AG09309 (cell line): ENCODE measurements at regions not wholly inside any gene's neighbourhood (a gene's known extent, or its start where the extent isn't known, plus 50 kb on each side); places are given as distances from the start of the nearest gene placed in this dataset.

ENCODE experiments used
- DNase-seq: peaks from one replicate; pipeline ENCODE4 v3.0.0-alpha.2; 2010; ENCODE audit warnings: low read depth
- H3K4me3 ChIP-seq: 2 replicates; pipeline ENCODE4 v1.5.1; 2011; ENCODE audit warnings: mild to moderate bottlenecking, low read depth, low read length, moderate library complexity; ENCODE audit not compliant: control insufficient read depth
- TF ChIP-seq, protein P1 (sequence below): IDR thresholded peaks from 2 replicates; pipeline ENCODE4 v1.5.1; 2011; ENCODE audit warnings: mild to moderate bottlenecking, low read depth, low read length, inconsistent platforms; ENCODE audit not compliant: insufficient read depth, control insufficient read depth; ENCODE audit errors: missing control alignments

DNA sequence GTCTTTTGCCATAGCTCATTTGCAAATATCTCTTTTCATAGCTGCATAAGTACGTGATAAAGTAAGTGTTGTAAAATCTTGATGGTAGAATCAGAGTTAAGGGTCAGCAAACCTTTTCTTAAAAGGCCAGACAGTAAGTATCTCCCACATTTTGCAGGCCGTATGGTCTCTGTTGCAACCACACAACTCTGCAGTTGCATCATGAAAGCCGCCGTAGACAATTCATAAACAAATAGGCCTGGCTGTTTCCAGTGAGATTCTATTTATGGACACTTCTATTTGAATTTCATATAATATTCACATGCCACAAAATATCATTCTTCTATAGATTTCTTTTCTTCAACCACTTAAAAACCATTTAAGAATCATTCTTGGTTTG, 248.5 kb downstream of the TLE3 start:
- H3K4me3 ChIP-seq: no peak overlapping the region
- DNase-seq: no peak
- TF ChIP-seq, protein P1, sequence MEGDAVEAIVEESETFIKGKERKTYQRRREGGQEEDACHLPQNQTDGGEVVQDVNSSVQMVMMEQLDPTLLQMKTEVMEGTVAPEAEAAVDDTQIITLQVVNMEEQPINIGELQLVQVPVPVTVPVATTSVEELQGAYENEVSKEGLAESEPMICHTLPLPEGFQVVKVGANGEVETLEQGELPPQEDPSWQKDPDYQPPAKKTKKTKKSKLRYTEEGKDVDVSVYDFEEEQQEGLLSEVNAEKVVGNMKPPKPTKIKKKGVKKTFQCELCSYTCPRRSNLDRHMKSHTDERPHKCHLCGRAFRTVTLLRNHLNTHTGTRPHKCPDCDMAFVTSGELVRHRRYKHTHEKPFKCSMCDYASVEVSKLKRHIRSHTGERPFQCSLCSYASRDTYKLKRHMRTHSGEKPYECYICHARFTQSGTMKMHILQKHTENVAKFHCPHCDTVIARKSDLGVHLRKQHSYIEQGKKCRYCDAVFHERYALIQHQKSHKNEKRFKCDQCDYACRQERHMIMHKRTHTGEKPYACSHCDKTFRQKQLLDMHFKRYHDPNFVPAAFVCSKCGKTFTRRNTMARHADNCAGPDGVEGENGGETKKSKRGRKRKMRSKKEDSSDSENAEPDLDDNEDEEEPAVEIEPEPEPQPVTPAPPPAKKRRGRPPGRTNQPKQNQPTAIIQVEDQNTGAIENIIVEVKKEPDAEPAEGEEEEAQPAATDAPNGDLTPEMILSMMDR: no peak

DNA sequence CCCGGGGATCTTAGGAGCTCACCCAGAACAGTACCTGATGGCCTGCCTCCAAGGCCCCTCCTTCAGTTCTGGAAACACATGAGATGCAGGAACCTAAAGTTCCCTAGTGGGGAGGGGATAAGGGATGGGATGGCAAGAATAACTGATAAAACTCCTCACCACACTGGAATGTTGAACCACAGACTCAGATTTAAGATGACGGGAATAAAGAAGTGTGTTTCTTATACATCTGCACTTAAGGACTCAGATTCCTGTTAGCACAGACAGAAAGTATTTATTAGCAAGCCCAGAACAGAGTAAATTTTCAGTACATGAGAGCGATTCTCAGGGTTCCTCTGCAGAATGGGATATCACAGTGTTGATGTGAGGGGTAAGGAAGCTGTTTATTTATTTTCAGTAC, 245.2 kb downstream of the TLE3 start:
- TF ChIP-seq, protein P1: no peak
- H3K4me3 ChIP-seq: no peak overlapping the region
- peak; percentile 25 for DNase-seq

DNA sequence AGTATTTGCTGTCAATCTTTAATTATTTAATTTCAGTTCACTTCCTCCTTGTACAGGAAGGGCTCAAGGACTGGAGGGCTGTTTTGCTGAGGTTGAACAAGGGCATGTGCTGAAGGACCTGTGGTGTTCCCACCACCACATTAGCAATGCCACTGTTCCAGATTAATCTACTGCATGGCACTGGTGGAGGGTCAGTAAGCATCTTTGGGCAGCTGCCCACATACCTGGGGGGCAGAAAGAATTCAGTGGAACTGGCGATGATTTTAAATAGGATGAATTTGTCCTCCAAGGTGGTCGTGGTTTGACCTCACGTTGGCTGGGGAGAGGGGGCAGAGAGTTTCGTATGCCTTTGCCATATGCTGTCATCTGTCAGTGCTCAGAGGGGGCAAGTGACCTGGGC, 244.8 kb downstream of the TLE3 start:
- no peak overlapping the region for H3K4me3 ChIP-seq
- DNase-seq: no peak
- TF ChIP-seq, protein P1: no peak

DNA sequence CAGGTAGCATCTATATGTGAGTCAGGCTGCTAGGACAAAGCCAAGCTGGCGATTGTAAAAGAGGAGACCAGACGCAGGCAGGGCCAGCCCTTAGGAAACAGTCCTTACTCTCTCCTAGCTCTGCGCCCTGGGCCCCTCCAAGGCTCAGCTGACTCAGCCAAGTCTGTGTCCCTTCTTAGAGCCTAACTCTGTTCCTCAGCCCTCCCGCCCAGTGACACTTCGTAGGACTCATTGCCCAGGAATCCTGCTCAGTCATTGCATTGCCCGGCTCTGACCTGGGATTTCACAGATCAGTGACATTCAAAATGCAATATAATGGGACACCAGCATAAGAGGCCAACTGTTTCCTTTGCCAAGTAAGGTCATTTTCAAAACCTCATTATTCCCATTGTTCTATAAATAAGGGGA, 244.2 kb downstream of the TLE3 start:
- H3K4me3 ChIP-seq: no peak overlapping the region
- peak; percentile 52 for DNase-seq
- TF ChIP-seq, protein P1: no peak

DNA sequence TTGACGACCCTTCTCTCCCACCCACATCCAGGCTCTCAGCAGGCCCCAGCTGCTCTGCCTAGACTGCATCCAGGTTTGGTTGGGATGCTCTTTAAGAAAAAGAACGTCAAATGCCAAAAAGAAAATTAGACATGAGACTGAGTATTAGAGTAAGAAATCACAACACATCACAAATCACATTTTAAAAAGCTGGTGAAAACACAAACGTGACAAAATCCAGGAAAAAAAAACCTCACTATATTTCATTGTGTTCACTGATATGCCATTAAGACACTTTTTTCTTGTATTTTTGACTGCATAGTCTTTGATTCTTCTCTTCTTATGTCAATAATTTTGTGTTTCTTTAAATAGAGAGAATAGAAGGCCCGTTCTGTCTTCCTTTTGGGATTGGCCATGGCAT, 243.7 kb downstream of the TLE3 start:
- DNase-seq: no peak
- H3K4me3 ChIP-seq: no peak overlapping the region
- TF ChIP-seq, protein P1: no peak

DNA sequence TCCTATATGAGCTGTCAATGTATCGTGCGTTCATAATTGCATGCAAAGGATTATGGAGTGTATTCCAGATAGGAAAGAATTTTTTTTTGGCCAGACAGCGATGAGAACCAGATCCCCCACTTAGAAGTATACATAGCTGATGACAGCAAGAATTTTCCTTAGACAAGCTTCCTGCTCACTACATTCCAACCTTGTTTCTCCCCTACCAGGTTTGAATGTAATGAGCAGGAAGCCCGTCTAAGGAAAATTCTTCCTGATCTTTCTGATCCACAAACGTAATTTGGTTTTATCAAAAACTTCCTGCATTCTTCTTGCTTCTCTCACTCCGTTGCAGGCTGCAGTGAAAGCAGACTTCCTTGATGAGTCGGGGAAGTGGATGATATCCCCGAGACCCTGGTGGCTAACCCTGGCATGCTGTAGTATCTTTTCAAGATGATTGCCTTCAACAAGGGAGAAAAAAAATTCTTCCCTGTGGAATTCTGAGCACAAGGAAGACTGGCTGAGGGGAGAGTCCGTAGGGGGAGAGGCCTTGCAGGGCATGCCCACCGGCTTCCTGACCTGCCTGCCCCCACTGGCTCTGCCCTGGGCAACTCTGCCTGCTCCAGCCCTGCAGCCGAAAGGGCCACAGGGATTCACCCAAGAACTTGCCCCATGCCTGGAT, 243.1 kb downstream of the TLE3 start:
- no peak overlapping the region for H3K4me3 ChIP-seq
- TF ChIP-seq, protein P1: peak; percentile 8
- peak; percentile 73 for DNase-seq

DNA sequence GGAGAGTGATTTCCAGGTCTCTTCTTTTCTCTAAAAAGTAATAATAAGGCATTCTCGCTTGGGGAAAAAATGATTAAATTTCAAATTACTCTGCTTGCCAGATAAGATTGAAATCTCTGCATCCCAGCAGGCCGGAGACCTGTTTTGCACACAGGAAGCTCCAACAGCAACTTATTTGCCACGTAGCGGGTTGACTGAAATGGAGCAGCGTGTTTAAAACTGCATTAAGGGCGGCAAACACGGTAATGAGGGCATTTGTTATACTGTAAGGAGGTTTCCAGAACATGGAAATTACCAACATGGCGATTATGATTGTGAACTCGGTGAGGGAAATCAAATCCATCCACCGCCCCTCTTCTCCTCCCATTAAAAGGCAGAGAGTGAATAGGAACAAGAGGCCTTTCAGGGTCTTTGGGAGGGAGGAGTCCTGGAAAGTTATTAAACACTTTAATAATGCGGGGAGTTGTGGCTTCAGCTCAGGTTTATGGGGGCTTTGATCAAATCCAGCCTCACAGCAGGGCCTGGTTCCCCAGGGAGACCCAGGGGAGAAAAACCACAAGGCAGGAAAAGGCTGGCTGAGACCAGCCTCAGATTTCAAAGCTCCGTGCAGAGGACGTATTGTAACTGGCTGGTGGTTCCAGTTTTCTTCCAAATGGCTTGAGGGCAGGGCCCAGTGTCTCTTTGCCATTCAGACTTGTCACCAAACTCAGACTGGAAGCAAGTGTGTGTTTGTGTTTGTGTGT, 242.3 kb downstream of the TLE3 start:
- TF ChIP-seq, protein P1: no peak
- H3K4me3 ChIP-seq: no peak overlapping the region
- DNase-seq: no peak
